ENCODE measurements at regions not wholly inside any gene's neighbourhood (a gene's known extent, or its start where the extent isn't known, plus 50 kb on each side); places are given as distances from the start of the nearest gene placed in this dataset.
A peak's percentile ranks its signal among the peaks of the same experiment; 100 is the strongest.
"Not testable (repeated sequence)": the region's sequence is repeated elsewhere in the genome, so short reads cannot be mapped to it uniquely, and the experiment has no call there.

GRCh38 chr18:22711192-22711685 is 221.9 kb upstream of the RBBP8 start:
- H3K4ac ChIP-seq (ENCODE audit: low read depth in 1 of 2, low read length in 2 of 2), result peak overlapping the region in 1 of 2 experiments; percentile 11
- H3K36me3 ChIP-seq (ENCODE audit: control insufficient read depth in 1 of 2, insufficient read depth in 2 of 2, low read depth in 1 of 2, low read length in 2 of 2), result no peaks in the 10 kb centered on the region
- H2BK12ac ChIP-seq (ENCODE audit: low read length in 2 of 2), result peak overlapping the region in 1 of 2 experiments; percentile 75
- no peak overlapping the region for H3K23ac ChIP-seq (ENCODE audit: low read length in 2 of 2)
- peaks cover 7% of the 10 kb centered on the region for H3K4me1 ChIP-seq (ENCODE audit: control insufficient read depth, insufficient read depth, low read depth, low read length)
- peak overlapping the region; percentile 96 for H3K4me2 ChIP-seq (ENCODE audit: low read length, poor library complexity, severe bottlenecking)
- peak; percentile 54 for DNase-seq
- H2BK120ac ChIP-seq (ENCODE audit: low read depth, low read length), result no peak overlapping the region
- H3K9ac ChIP-seq (ENCODE audit: low read length), result peak overlapping the region; percentile 86
- H4K8ac ChIP-seq (ENCODE audit: low read length), result peak overlapping the region; percentile 81
- no peak overlapping the region for H2AK5ac ChIP-seq (ENCODE audit: low read length, severe bottlenecking)
- H3K79me1 ChIP-seq (replicated peaks; ENCODE audit: low read length, poor library complexity, severe bottlenecking), result no peaks in the 10 kb centered on the region
- H3K9me3 ChIP-seq (ENCODE audit: control insufficient read depth, low read length), result no peaks in the 10 kb centered on the region
- H2BK15ac ChIP-seq (ENCODE audit: low read depth, poor library complexity, severe bottlenecking), result no peak overlapping the region
- peak overlapping the region; percentile 48 for H2BK5ac ChIP-seq (ENCODE audit: low read depth, low read length, poor library complexity, severe bottlenecking)
- no peak overlapping the region for H4K91ac ChIP-seq (ENCODE audit: low read length)
- WGBS, result 3% methylated on average over 4 of the region's 7 CpGs
- H3K27ac ChIP-seq (ENCODE audit: low read length, poor library complexity, severe bottlenecking), result peak overlapping the region; percentile 95
- peak overlapping the region; percentile 54 for H2AFZ ChIP-seq (ENCODE audit: low read depth, low read length)
- H3K4me3 ChIP-seq (ENCODE audit: insufficient read depth in 1 of 2, low read depth in 1 of 2, low read length in 2 of 2), result peak overlapping the region; percentile 30 to 74
- peak overlapping the region; percentile 52 to 90 for H3K18ac ChIP-seq (ENCODE audit: low read depth in 1 of 2, low read length in 2 of 2)
- H3K27me3 ChIP-seq (ENCODE audit: control insufficient read depth in 1 of 2, insufficient read depth in 1 of 2, low read length in 2 of 2), result no peaks in the 10 kb centered on the region
- H3K14ac ChIP-seq (ENCODE audit: low read length in 2 of 2), result no peak overlapping the region

DNA sequence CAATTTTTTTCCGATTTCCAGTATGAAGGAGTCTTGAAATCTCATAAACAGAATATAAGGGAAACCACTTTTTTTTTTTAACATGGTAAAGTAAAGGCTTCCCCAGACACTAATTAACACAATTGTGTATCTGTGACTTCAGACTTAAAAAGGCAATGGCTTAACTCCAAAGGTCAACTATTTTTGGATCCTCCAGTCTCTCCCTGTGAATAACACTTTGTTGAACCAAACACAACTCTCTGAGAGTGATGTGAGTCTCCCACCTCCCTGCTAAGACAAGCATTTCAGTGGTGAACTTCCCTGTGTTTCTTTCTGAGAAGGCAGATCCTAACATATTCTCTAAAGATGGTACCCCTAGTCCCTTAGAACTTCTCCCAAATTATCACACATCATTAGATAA is 219.6 kb upstream of the RBBP8 start:
- H2AFZ ChIP-seq (ENCODE audit: low read depth, low read length), result no peak overlapping the region
- no CpG with 5 or more reads among the region's 1 CpG for WGBS
- H2BK15ac ChIP-seq (ENCODE audit: low read depth, poor library complexity, severe bottlenecking), result no peak overlapping the region
- peak; percentile 23 for DNase-seq
- H4K91ac ChIP-seq (ENCODE audit: low read length), result no peak overlapping the region
- H3K18ac ChIP-seq (ENCODE audit: low read depth in 1 of 2, low read length in 2 of 2), result no peak overlapping the region
- H3K27me3 ChIP-seq (ENCODE audit: control insufficient read depth in 1 of 2, insufficient read depth in 1 of 2, low read length in 2 of 2), result no peaks in the 10 kb centered on the region
- no peak overlapping the region for H3K9ac ChIP-seq (ENCODE audit: low read length)
- no peaks in the 10 kb centered on the region for H3K9me3 ChIP-seq (ENCODE audit: control insufficient read depth, low read length)
- no peak overlapping the region for H3K14ac ChIP-seq (ENCODE audit: low read length in 2 of 2)
- H3K4me2 ChIP-seq (ENCODE audit: low read length, poor library complexity, severe bottlenecking), result no peak overlapping the region
- H3K23ac ChIP-seq (ENCODE audit: low read length in 2 of 2), result no peak overlapping the region
- H3K4me3 ChIP-seq (ENCODE audit: insufficient read depth in 1 of 2, low read depth in 1 of 2, low read length in 2 of 2), result no peak overlapping the region
- no peak overlapping the region for H2BK5ac ChIP-seq (ENCODE audit: low read depth, low read length, poor library complexity, severe bottlenecking)
- H2BK12ac ChIP-seq (ENCODE audit: low read length in 2 of 2), result no peak overlapping the region
- H3K27ac ChIP-seq (ENCODE audit: low read length, poor library complexity, severe bottlenecking), result no peak overlapping the region
- no peak overlapping the region for H2AK5ac ChIP-seq (ENCODE audit: low read length, severe bottlenecking)
- no peak overlapping the region for H4K8ac ChIP-seq (ENCODE audit: low read length)
- H3K79me1 ChIP-seq (replicated peaks; ENCODE audit: low read length, poor library complexity, severe bottlenecking), result no peaks in the 10 kb centered on the region
- peaks cover 7% of the 10 kb centered on the region for H3K4me1 ChIP-seq (ENCODE audit: control insufficient read depth, insufficient read depth, low read depth, low read length)
- no peaks in the 10 kb centered on the region for H3K36me3 ChIP-seq (ENCODE audit: control insufficient read depth in 1 of 2, insufficient read depth in 2 of 2, low read depth in 1 of 2, low read length in 2 of 2)
- no peak overlapping the region for H3K4ac ChIP-seq (ENCODE audit: low read depth in 1 of 2, low read length in 2 of 2)
- H2BK120ac ChIP-seq (ENCODE audit: low read depth, low read length), result no peak overlapping the region

- not testable (repeated sequence) for H3K18ac ChIP-seq (ENCODE audit: low read depth in 1 of 2, low read length in 2 of 2); H3K27me3 ChIP-seq (ENCODE audit: control insufficient read depth in 1 of 2, insufficient read depth in 1 of 2, low read length in 2 of 2); H3K4me2 ChIP-seq (ENCODE audit: low read length, poor library complexity, severe bottlenecking); H3K27ac ChIP-seq (ENCODE audit: low read length, poor library complexity, severe bottlenecking); H3K23ac ChIP-seq (ENCODE audit: low read length in 2 of 2); H2BK15ac ChIP-seq (ENCODE audit: low read depth, poor library complexity, severe bottlenecking); H4K91ac ChIP-seq (ENCODE audit: low read length); H3K79me1 ChIP-seq (replicated peaks; ENCODE audit: low read length, poor library complexity, severe bottlenecking); H3K4me1 ChIP-seq (ENCODE audit: control insufficient read depth, insufficient read depth, low read depth, low read length); H3K9ac ChIP-seq (ENCODE audit: low read length); DNase-seq; H3K14ac ChIP-seq (ENCODE audit: low read length in 2 of 2); H2AK5ac ChIP-seq (ENCODE audit: low read length, severe bottlenecking); H2BK5ac ChIP-seq (ENCODE audit: low read depth, low read length, poor library complexity, severe bottlenecking); H3K4me3 ChIP-seq (ENCODE audit: insufficient read depth in 1 of 2, low read depth in 1 of 2, low read length in 2 of 2); H3K4ac ChIP-seq (ENCODE audit: low read depth in 1 of 2, low read length in 2 of 2); H2BK120ac ChIP-seq (ENCODE audit: low read depth, low read length); H2BK12ac ChIP-seq (ENCODE audit: low read length in 2 of 2); H3K36me3 ChIP-seq (ENCODE audit: control insufficient read depth in 1 of 2, insufficient read depth in 2 of 2, low read depth in 1 of 2, low read length in 2 of 2); H3K9me3 ChIP-seq (ENCODE audit: control insufficient read depth, low read length); H2AFZ ChIP-seq (ENCODE audit: low read depth, low read length); H4K8ac ChIP-seq (ENCODE audit: low read length)
- WGBS, result 93% methylated on average over 7 of the region's 7 CpGs
Measured at GRCh38 chr18:22717536-22717935, 215.6 kb upstream of the RBBP8 start.

DNA sequence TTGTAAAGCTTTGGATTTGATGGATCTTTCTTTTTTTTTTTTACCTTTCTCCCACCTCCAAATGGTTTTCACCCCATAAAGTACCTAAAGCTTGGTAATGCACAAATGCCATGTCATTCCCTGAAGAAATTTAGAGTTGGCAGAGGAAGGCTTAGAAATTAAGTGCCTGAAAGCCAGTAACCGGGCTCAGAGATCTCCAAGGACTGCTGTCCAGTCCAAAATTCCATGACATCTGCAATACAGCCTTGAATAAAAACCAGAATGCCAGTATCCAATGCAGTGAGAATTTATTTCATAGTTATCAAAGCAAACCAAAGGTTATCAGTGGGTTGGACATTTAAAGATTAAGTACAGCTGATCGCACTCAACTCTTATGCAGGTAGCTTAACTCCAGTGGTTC is 209.9 kb upstream of the RBBP8 start:
- no peak overlapping the region for H3K4me3 ChIP-seq (ENCODE audit: insufficient read depth in 1 of 2, low read depth in 1 of 2, low read length in 2 of 2)
- H2BK120ac ChIP-seq (ENCODE audit: low read depth, low read length), result no peak overlapping the region
- no peak overlapping the region for H3K4me2 ChIP-seq (ENCODE audit: low read length, poor library complexity, severe bottlenecking)
- DNase-seq, result no peak
- peaks cover 1% of the 10 kb centered on the region for H3K4me1 ChIP-seq (ENCODE audit: control insufficient read depth, insufficient read depth, low read depth, low read length)
- H2BK12ac ChIP-seq (ENCODE audit: low read length in 2 of 2), result no peak overlapping the region
- no peak overlapping the region for H3K23ac ChIP-seq (ENCODE audit: low read length in 2 of 2)
- H3K36me3 ChIP-seq (ENCODE audit: control insufficient read depth in 1 of 2, insufficient read depth in 2 of 2, low read depth in 1 of 2, low read length in 2 of 2), result no peaks in the 10 kb centered on the region
- H3K4ac ChIP-seq (ENCODE audit: low read depth in 1 of 2, low read length in 2 of 2), result no peak overlapping the region
- no peak overlapping the region for H3K14ac ChIP-seq (ENCODE audit: low read length in 2 of 2)
- no peaks in the 10 kb centered on the region for H3K9me3 ChIP-seq (ENCODE audit: control insufficient read depth, low read length)
- H3K18ac ChIP-seq (ENCODE audit: low read depth in 1 of 2, low read length in 2 of 2), result no peak overlapping the region
- no peak overlapping the region for H2AK5ac ChIP-seq (ENCODE audit: low read length, severe bottlenecking)
- H3K27ac ChIP-seq (ENCODE audit: low read length, poor library complexity, severe bottlenecking), result no peak overlapping the region
- WGBS, result 86% methylated on average over 2 of the region's 2 CpGs
- H3K9ac ChIP-seq (ENCODE audit: low read length), result no peak overlapping the region
- no peak overlapping the region for H2BK15ac ChIP-seq (ENCODE audit: low read depth, poor library complexity, severe bottlenecking)
- H4K91ac ChIP-seq (ENCODE audit: low read length), result no peak overlapping the region
- no peak overlapping the region for H4K8ac ChIP-seq (ENCODE audit: low read length)
- no peaks in the 10 kb centered on the region for H3K27me3 ChIP-seq (ENCODE audit: control insufficient read depth in 1 of 2, insufficient read depth in 1 of 2, low read length in 2 of 2)
- no peaks in the 10 kb centered on the region for H3K79me1 ChIP-seq (replicated peaks; ENCODE audit: low read length, poor library complexity, severe bottlenecking)
- H2BK5ac ChIP-seq (ENCODE audit: low read depth, low read length, poor library complexity, severe bottlenecking), result no peak overlapping the region
- H2AFZ ChIP-seq (ENCODE audit: low read depth, low read length), result no peak overlapping the region

Measured in mesenchymal stem cell (in vitro differentiated cells and primary cell).